Smooth muscle cell (in vitro differentiated cells): ENCODE measurements at regions not wholly inside any gene's neighbourhood (a gene's known extent, or its start where the extent isn't known, plus 50 kb on each side); places are given as distances from the start of the nearest gene placed in this dataset.

Experiments
- DNase-seq: peaks from one replicate; lab custom pipeline; 2025; ENCODE audit not compliant: unreplicated experiment; lab: John Stamatoyannopoulos, UW
- H2AFZ ChIP-seq: fragments of 200-600 bp; sonication (generic); 2 replicates; pipeline ENCODE4 v1.6.0; 2016; ENCODE audit warnings: antibody characterized with exemption, low read depth, mild to moderate bottlenecking
- H3F3A ChIP-seq: fragments of 200-600 bp; sonication (generic); 2 replicates; pipeline ENCODE4 v1.6.0; 2017; ENCODE audit warnings: antibody characterized with exemption, low read depth
- H3K27ac ChIP-seq: fragments of 200-600 bp; sonication (generic); 2 replicates; pipeline ENCODE4 v1.5.1; 2016; ENCODE audit warnings: low read depth, mild to moderate bottlenecking
- H3K27me3 ChIP-seq: fragments of 200-600 bp; sonication (generic); 2 replicates; pipeline ENCODE4 v1.6.1; 2016; ENCODE audit warnings: low read depth, mild to moderate bottlenecking
- H3K36me3 ChIP-seq: fragments of 200-600 bp; sonication (generic); 2 replicates; pipeline ENCODE4 v1.5.1; 2016; ENCODE audit warnings: low read depth
- H3K4me1 ChIP-seq: fragments of 200-600 bp; sonication (generic); 2 replicates; pipeline ENCODE4 v1.5.1; 2016; ENCODE audit warnings: low read depth
- H3K4me2 ChIP-seq: fragments of 200-600 bp; sonication (generic); 2 replicates; pipeline ENCODE4 v1.6.0; 2016; ENCODE audit warnings: mild to moderate bottlenecking
- H3K4me3 ChIP-seq: fragments of 200-600 bp; sonication (generic); 2 replicates; pipeline ENCODE4 v1.5.1; 2016; ENCODE audit warnings: mild to moderate bottlenecking
- H3K79me2 ChIP-seq: fragments of 200-600 bp; sonication (generic); 2 replicates; pipeline ENCODE4 v1.6.0; 2016; ENCODE audit warnings: low read depth, mild to moderate bottlenecking
- H3K9ac ChIP-seq: fragments of 200-600 bp; sonication (generic); 2 replicates; pipeline ENCODE4 v1.6.0; 2016; ENCODE audit warnings: low read depth
- H3K9me3 ChIP-seq: fragments of 200-600 bp; sonication (generic); replicated peaks from 2 replicates; pipeline ENCODE4 v1.5.1; 2016; ENCODE audit warnings: low read depth
- H4K20me1 ChIP-seq: fragments of 200-600 bp; sonication (generic); 2 replicates; pipeline ENCODE4 v1.6.0; 2016; ENCODE audit warnings: low read depth
- WGBS: methylation state at CpG from one replicate; pipeline ENCODE4 v1.1.7; 2016; ENCODE audit warnings: low lambda C conversion rate; 5-methylcytosine and 5-hydroxymethylcytosine counted together
- TF ChIP-seq, protein P1 (sequence below): fragments of 200-600 bp; sonication (generic); IDR thresholded peaks from 2 replicates; pipeline ENCODE4 v1.5.1; 2017; ENCODE audit warnings: borderline replicate concordance, mild to moderate bottlenecking, antibody characterized with exemption; ENCODE audit not compliant: insufficient read depth, poor library complexity, severe bottlenecking

- no peak overlapping the region for H3K9ac ChIP-seq
These were observed 85.4 kb upstream of the GPR6 start for GRCh38 chr6:109892451-109893435.

DNA sequence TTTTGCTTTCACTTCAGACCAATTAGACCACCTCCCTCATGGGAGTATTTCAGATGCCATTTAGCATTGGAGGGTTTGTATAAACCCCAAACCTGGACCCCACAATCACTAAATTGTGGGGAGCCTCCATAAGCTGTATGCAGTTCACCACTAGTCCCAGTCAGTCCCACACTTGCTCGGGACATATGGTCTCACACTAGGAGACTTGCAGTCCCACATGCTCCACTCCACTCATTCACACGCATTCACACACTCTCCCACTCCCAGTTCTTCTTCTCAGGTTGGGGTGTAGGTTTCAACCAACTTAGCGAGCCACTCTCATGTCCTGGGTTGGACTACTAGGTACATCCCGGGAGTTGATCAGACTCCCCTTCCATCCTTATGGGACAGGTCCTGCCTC lies 84.5 kb upstream of the GPR6 start:
- Histone ChIP-seq H3K9me3 (no peaks in the 10 kb centered on the region), H3F3A (no peaks in the 10 kb centered on the region), H3K4me2 (no peak overlapping the region), H3K4me1 (no peaks in the 10 kb centered on the region), H3K27me3 (no peaks in the 10 kb centered on the region), H3K79me2 (no peaks in the 10 kb centered on the region), H2AFZ (no peak overlapping the region), H3K4me3 (no peak overlapping the region), H3K36me3 (no peaks in the 10 kb centered on the region), H4K20me1 (no peaks in the 10 kb centered on the region), H3K27ac (no peak overlapping the region), H3K9ac (no peak overlapping the region)
- no peak for DNase-seq
- 96% methylated on average over 4 of the region's 4 CpGs for WGBS
- TF ChIP-seq, protein P1, sequence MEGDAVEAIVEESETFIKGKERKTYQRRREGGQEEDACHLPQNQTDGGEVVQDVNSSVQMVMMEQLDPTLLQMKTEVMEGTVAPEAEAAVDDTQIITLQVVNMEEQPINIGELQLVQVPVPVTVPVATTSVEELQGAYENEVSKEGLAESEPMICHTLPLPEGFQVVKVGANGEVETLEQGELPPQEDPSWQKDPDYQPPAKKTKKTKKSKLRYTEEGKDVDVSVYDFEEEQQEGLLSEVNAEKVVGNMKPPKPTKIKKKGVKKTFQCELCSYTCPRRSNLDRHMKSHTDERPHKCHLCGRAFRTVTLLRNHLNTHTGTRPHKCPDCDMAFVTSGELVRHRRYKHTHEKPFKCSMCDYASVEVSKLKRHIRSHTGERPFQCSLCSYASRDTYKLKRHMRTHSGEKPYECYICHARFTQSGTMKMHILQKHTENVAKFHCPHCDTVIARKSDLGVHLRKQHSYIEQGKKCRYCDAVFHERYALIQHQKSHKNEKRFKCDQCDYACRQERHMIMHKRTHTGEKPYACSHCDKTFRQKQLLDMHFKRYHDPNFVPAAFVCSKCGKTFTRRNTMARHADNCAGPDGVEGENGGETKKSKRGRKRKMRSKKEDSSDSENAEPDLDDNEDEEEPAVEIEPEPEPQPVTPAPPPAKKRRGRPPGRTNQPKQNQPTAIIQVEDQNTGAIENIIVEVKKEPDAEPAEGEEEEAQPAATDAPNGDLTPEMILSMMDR: no peak

More at GRCh38 chr6:109892451-109893435, 85.4 kb upstream of the GPR6 start:
- Histone ChIP-seq H3K79me2 (no peaks in the 10 kb centered on the region), H2AFZ (no peak overlapping the region), H3F3A (no peaks in the 10 kb centered on the region), H3K27ac (no peak overlapping the region), H3K27me3 (no peaks in the 10 kb centered on the region), H3K4me3 (no peak overlapping the region), H3K4me2 (no peak overlapping the region), H3K36me3 (no peaks in the 10 kb centered on the region), H3K9me3 (no peaks in the 10 kb centered on the region), H3K4me1 (no peaks in the 10 kb centered on the region), H4K20me1 (no peaks in the 10 kb centered on the region)
- no peak for DNase-seq
- TF ChIP-seq, protein P1: no peak
- 66% methylated on average over 11 of the region's 11 CpGs for WGBS

GRCh38 chr6:109894181-109894580 lies 83.9 kb upstream of the GPR6 start:
- TF ChIP-seq, protein P1: no peak
- Histone ChIP-seq H3K4me3 (no peak overlapping the region), H3K79me2 (no peaks in the 10 kb centered on the region), H3K4me1 (no peaks in the 10 kb centered on the region), H3K9ac (no peak overlapping the region), H4K20me1 (no peaks in the 10 kb centered on the region), H3K9me3 (no peaks in the 10 kb centered on the region), H3K4me2 (no peak overlapping the region), H3K27ac (no peak overlapping the region), H3K27me3 (no peaks in the 10 kb centered on the region), H3F3A (no peaks in the 10 kb centered on the region), H3K36me3 (no peaks in the 10 kb centered on the region), H2AFZ (no peak overlapping the region)
- WGBS: 91% methylated on average over 5 of the region's 5 CpGs
- no peak for DNase-seq
